DND-41 (cell line): ENCODE measurements at regions not wholly inside any gene's neighbourhood (a gene's known extent, or its start where the extent isn't known, plus 50 kb on each side); places are given as distances from the start of the nearest gene placed in this dataset.

Source experiments
- ATAC-seq: fragments of 200-7000 bp; cut with Tn5 transposase; 3 replicates; pipeline ENCODE4 v1.9.1; 2021; ENCODE audit warnings: low read depth; ENCODE audit not compliant: insufficient read depth
- DNase-seq: peaks from one replicate; pipeline ENCODE4 v3.0.0-alpha.2; 2020
- H2AFZ ChIP-seq: 2 replicates; pipeline ENCODE4 v1.6.0; 2012; ENCODE audit warnings: low read depth, low read length
- H3K27ac ChIP-seq: 2 replicates; pipeline ENCODE4 v1.5.1; 2012; ENCODE audit warnings: low read length, inconsistent platforms
- H3K27me3 ChIP-seq: fragments of 200-600 bp; sonication (generic); 2 replicates; pipeline ENCODE4 v1.6.0; 2012; ENCODE audit warnings: low read length, mild to moderate bottlenecking, inconsistent platforms; ENCODE audit not compliant: insufficient read depth, poor library complexity
- H3K36me3 ChIP-seq: 2 replicates; pipeline ENCODE4 v1.5.1; 2012; ENCODE audit warnings: low read length, inconsistent platforms; ENCODE audit not compliant: insufficient read depth
- H3K4me1 ChIP-seq: 2 replicates; pipeline ENCODE4 v1.5.1; 2012; ENCODE audit warnings: mild to moderate bottlenecking, low read length; ENCODE audit not compliant: insufficient read depth
- H3K4me2 ChIP-seq: 2 replicates; pipeline ENCODE4 v1.6.0; 2012; ENCODE audit warnings: mild to moderate bottlenecking, moderate library complexity, low read length, inconsistent platforms; ENCODE audit not compliant: insufficient read depth
- H3K4me3 ChIP-seq, 2 experiments: fragments of 200-600 bp in 1 of 2; shearing (Covaris generic) in 1 of 2; 2 replicates each; pipeline ENCODE4 v1.5.1; 2012 to 2016; ENCODE audit warnings: inconsistent platforms in 2 of 2, low read length in 2 of 2, mild to moderate bottlenecking in 2 of 2, low read depth in 1 of 2, moderate library complexity in 1 of 2
- H3K79me2 ChIP-seq: 2 replicates; pipeline ENCODE4 v1.6.0; 2012; ENCODE audit warnings: low read length, inconsistent platforms; ENCODE audit not compliant: insufficient read depth
- H3K9ac ChIP-seq: 2 replicates; pipeline ENCODE4 v1.6.0; 2012; ENCODE audit warnings: low read depth, mild to moderate bottlenecking, inconsistent platforms, low read length, moderate library complexity
- H3K9me3 ChIP-seq: 2 replicates; pipeline ENCODE4 v1.5.1; 2012; ENCODE audit warnings: low read length, moderate library complexity, mild to moderate bottlenecking, inconsistent platforms; ENCODE audit not compliant: insufficient read depth, severe bottlenecking
- H4K20me1 ChIP-seq: 2 replicates; pipeline ENCODE4 v1.6.0; 2012; ENCODE audit warnings: low read length; ENCODE audit not compliant: insufficient read depth
- EZH2 ChIP-seq: IDR thresholded peaks from 3 replicates; pipeline ENCODE4 v1.6.1; 2012; ENCODE audit warnings: borderline replicate concordance, low read depth, mild to moderate bottlenecking, moderate library complexity, low read length, inconsistent platforms; ENCODE audit not compliant: severe bottlenecking
- TF ChIP-seq, protein P1 (sequence below): IDR thresholded peaks from 2 replicates; pipeline ENCODE4 v1.5.1; 2012; ENCODE audit warnings: borderline replicate concordance, low read length, moderate library complexity, mild to moderate bottlenecking; ENCODE audit not compliant: poor library complexity, severe bottlenecking; ENCODE audit errors: extremely low read depth

GRCh38 chr11:12315024-12315423 lies 62.3 kb upstream of the PARVA start:
- Histone ChIP-seq H3K36me3 (no peaks in the 10 kb centered on the region), H2AFZ (no peak overlapping the region), H3K4me3 (no peak overlapping the region), H3K27ac (no peak overlapping the region), H3K9me3 (peaks cover 5% of the 10 kb centered on the region), H4K20me1 (no peaks in the 10 kb centered on the region), H3K4me2 (no peak overlapping the region), H3K9ac (no peak overlapping the region), H3K79me2 (no peaks in the 10 kb centered on the region), H3K4me1 (peaks cover 15% of the 10 kb centered on the region), H3K27me3 (no peaks in the 10 kb centered on the region)
- ATAC-seq, result no peak
- no peak for DNase-seq
- TF ChIP-seq, protein P1, sequence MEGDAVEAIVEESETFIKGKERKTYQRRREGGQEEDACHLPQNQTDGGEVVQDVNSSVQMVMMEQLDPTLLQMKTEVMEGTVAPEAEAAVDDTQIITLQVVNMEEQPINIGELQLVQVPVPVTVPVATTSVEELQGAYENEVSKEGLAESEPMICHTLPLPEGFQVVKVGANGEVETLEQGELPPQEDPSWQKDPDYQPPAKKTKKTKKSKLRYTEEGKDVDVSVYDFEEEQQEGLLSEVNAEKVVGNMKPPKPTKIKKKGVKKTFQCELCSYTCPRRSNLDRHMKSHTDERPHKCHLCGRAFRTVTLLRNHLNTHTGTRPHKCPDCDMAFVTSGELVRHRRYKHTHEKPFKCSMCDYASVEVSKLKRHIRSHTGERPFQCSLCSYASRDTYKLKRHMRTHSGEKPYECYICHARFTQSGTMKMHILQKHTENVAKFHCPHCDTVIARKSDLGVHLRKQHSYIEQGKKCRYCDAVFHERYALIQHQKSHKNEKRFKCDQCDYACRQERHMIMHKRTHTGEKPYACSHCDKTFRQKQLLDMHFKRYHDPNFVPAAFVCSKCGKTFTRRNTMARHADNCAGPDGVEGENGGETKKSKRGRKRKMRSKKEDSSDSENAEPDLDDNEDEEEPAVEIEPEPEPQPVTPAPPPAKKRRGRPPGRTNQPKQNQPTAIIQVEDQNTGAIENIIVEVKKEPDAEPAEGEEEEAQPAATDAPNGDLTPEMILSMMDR, result no peak
- TF ChIP-seq EZH2, result no peak

- H3K9ac ChIP-seq, result no peak overlapping the region
- no peaks in the 10 kb centered on the region for H4K20me1 ChIP-seq
- H3K4me2 ChIP-seq, result no peak overlapping the region
- DNase-seq, result no peak
- H3K4me1 ChIP-seq, result peaks cover 27% of the 10 kb centered on the region
- H3K27me3 ChIP-seq, result no peaks in the 10 kb centered on the region
- H3K4me3 ChIP-seq, result no peak overlapping the region
- H3K27ac ChIP-seq, result no peak overlapping the region
- no peak for TF ChIP-seq EZH2
- TF ChIP-seq, protein P1, result no peak
- peaks cover 5% of the 10 kb centered on the region for H3K9me3 ChIP-seq
- no peak for ATAC-seq
- H3K36me3 ChIP-seq, result no peaks in the 10 kb centered on the region
- no peaks in the 10 kb centered on the region for H3K79me2 ChIP-seq
- H2AFZ ChIP-seq, result no peak overlapping the region
Measured at GRCh38 chr11:12316432-12316831, 60.9 kb upstream of the PARVA start.

DNA sequence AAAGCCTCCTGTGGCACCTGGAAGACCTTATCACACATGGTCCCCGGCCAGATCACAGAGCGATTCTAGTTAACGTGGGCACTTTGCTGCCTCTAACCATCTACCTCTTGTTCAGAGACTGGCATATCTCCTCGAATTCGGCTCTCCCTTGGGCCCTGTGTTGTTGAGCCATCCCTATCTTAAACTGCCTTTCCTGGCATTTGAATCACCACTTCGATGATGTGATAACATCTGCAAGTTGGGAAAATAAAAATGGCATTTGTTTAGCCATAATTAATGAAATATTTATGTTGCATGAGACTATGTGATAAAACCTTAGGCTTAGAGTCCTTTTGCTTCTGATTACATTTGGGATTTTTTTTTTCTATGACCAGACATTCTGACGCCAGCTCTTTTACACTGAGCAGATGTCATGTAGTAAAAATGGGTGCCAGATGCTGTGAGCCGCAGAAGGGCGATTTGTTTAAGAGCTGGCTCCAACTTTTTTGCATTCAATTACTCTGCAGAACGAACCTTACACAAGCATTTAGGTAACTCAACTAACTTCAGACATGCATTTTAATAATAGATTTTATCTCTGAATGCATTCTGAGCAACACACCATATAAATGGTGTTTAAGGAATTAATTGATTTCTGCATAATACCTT lies 58.5 kb upstream of the PARVA start:
- no peaks in the 10 kb centered on the region for H3K36me3 ChIP-seq
- no peaks in the 10 kb centered on the region for H3K79me2 ChIP-seq
- DNase-seq (no peak), ATAC-seq (no peak)
- H3K4me2 ChIP-seq, result peak overlapping the region; percentile 23; the same call in 1 of the 2 replicates
- no peak overlapping the region for H3K9ac ChIP-seq
- peak overlapping the region; percentile 61; the same call in 1 of the 2 replicates for H3K27ac ChIP-seq
- no peak overlapping the region for H3K4me3 ChIP-seq
- peak overlapping the region; percentile 64; the same call in 1 of the 2 replicates for H2AFZ ChIP-seq
- no peaks in the 10 kb centered on the region for H4K20me1 ChIP-seq
- peaks cover 31% of the 10 kb centered on the region for H3K4me1 ChIP-seq
- TF ChIP-seq EZH2, result no peak
- TF ChIP-seq, protein P1, result no peak
- H3K27me3 ChIP-seq, result no peaks in the 10 kb centered on the region
- peaks cover 5% of the 10 kb centered on the region for H3K9me3 ChIP-seq
